Mucosa of gallbladder (tissue), 1 donor: ENCODE measurements at regions not wholly inside any gene's neighbourhood (a gene's known extent, or its start where the extent isn't known, plus 50 kb on each side); places are given as distances from the start of the nearest gene placed in this dataset.
"Not testable (repeated sequence)": the region's sequence is repeated elsewhere in the genome, so short reads cannot be mapped to it uniquely, and the experiment has no call there.

Experiments used
- DNase-seq: peaks from one replicate; pipeline ENCODE4 v3.0.0-alpha.2; 2020; ENCODE audit warnings: low spot score
- donor health status: DM: no; HTN: no; CAD: no.

- DNase-seq, result no peak
Observed at GRCh38 chr2:34724107-34724506, 1125.0 kb upstream of the FAM98A start.

- DNase-seq, result no peak
Observed at GRCh38 chr2:34723683-34724082, 1124.6 kb upstream of the FAM98A start.

DNA sequence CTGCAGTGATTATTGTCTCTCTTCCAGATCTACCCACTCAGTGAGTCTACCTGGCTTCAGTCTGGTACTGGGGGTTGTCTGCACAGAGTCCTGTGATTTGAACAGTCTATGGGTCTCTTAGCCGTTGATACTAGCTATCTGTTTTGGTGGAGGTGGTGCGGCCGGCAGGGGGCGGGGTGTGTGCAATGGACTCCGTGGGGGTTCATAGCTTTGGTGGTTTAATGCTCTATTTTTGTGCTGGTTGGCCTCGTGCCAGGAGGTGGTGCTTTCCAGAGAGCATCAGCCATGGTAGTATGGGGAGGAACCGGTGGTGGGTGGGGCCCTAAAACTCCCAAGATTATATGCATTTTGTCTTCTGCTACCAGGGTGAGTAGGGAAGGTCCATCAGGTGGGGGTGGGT is 1120.1 kb upstream of the FAM98A start:
- DNase-seq, result no peak

DNA sequence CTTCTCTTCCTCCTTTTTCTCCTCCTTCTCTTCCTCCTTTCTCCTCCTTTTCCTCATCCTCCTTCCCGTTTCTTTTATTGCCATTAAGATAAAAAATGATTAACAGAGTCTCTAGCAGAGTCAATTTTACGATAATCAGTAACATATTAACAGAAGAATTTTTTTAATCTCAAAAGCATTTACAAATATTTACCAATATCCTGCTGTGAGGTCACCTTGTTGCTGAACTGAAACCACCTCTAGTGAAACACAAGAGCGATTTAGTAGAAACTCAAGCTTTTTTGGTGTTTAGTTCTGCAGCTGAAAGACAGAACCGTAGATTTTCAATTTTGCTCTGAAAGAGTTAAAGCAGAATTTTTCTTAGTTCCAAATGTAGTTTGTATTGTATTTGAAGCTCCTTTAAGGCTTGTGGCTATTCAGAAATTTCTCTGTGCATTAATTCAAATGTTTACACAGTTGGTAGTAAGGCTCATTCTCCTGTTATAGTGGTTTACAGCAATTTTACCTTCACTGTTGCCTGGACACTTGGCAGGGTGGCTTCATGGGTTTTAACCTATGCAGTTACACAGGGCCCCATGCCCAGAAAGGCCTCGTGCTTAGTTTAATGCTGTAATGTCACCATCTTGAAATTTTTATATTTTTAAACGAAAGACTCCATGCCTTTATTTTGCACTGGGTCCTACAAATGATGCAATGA is 1106.6 kb upstream of the FAM98A start:
- DNase-seq, result no peak

GRCh38 chr2:34703292-34703691 is 1104.2 kb upstream of the FAM98A start:
- DNase-seq, result no peak

DNA sequence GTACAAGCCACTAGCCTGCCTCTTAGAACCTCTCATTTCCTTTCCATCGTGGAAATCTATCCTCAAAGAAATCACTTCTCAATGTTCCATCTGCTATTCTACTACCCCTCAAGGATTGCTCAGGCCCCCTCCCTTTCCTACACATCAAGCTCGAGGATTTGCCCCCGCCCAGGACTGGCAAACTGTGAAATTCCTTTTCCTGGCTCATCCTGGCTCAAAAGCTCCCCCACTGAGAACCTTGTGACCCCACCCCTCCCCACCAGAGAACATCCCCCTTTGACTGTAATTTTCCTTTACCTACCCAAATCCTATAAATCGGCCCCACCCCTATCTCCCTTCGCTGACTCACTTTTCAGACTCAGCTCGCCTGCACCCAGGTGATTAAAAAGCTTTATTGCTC is 1103.3 kb upstream of the FAM98A start:
- DNase-seq, result not testable (repeated sequence)

- not testable (repeated sequence) for DNase-seq
Observed at GRCh38 chr2:34677591-34677990, 1078.5 kb upstream of the FAM98A start.

DNA sequence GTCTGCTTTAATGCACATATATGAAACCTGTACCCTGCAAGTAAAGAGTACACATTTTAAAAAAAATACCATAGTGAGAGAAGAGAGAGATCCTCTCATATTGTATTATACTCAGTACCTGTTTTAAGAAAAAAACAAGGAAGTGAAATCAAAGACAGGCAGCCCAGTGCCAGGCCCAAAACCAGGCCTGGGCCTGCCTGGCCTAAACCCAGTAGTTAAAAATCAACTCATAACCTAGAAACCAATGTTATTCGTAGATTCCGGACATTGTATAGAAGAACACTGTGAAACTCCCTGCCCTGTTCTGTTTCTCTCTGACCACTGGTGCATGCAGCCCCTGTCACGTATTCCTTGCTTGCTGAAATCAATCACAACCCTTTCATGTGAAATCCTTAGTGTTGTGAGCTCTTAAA is 1078.0 kb upstream of the FAM98A start:
- peak; percentile 17 for DNase-seq

DNA sequence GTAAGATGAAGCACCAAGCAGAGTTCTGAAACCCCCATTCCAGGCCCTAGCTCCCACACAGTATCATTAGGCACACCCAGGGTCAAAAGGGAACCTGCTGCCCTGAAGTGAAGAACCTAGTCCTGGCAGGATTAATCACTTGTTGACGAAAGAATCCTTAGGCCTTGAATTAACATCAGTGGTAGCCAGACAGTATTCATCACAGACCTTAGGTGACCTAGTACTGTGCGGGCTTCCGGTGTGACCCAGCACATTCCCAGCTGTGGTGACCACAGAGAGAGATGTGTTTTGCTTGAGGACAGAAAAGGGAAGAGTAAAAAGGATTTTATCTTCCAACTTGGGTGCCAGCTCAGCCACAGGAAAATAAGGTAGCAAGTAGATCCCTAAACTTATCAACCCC is 1071.4 kb upstream of the FAM98A start:
- DNase-seq, result no peak

DNA sequence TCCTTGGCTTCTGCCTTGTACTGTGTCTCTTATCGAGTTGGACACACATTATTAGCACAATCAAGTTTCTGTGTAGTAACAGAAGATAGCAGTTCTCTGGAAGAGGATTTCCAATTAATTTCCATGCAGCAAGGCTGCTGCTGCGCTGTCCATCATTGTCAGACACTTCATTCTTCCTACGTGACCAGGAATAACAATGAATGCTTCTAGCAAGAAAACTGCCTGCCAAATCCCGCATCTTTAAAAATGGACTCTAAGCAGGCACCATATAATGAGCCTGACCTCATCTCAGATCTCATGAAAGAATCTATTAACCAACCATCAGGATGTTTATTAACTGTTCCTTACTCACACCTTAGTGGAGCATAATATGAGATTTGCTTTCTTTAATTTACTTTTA is 1067.7 kb upstream of the FAM98A start:
- no peak for DNase-seq

GRCh38 chr2:34664266-34664665 is 1065.2 kb upstream of the FAM98A start:
- no peak for DNase-seq

GRCh38 chr2:34663314-34663713 is 1064.2 kb upstream of the FAM98A start:
- DNase-seq, result no peak

DNA sequence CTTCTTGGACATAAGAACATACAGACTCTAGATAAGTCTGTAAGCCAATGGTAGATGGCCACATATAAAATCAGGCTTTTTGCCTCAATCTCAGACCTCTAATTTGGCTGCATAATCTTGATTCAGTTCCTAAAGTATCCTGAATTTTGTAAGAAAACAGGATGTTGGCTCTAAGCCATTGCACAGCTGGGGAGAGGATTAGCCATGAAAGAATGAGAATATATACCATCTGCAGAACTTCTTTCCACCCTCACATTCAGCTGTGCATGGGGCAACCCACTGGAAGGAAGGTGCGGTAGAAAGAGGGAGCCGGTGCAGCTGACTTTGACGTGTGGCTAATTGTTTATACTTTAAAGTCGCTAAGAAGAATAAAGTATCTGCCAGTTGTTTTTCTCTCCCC is 1061.6 kb upstream of the FAM98A start:
- no peak for DNase-seq

DNA sequence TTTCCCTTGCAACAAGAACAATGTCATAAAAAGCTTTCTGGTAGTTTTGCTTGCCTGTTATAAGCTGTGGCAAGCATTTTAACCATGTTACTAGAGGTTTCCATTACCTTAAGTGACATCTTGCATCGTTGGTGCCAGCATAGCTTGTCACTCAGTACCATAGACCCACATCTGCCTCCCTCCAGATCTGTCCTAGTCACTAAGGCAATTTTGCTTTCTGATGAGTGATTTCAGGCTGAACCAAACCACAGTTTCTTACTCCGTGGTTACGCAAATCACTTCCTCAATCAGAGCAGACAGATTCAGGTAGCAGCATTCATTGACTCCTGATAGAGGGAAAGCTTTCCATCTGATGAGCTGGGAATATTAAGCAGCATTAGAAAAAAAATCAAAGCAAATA is 1057.5 kb upstream of the FAM98A start:
- DNase-seq, result no peak

GRCh38 chr2:34652636-34653035 is 1053.5 kb upstream of the FAM98A start:
- DNase-seq, result no peak

DNA sequence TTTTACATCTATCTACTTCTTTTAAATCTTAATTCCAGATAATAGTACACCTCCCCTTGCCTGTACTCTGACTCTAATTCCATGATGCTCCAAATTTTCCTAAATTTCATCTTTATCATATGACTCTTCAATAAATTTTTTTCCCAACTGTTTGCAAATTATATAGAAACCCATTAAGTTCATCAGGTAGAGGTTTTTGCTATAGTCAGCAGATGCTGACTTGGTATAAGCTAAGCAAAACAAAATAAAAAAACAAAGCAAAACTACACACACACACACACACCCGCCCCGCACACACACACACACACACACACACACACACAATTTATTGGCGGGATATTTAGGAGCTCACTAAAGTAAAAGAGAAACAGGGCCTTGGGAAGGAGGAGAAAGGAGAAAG is 1047.8 kb upstream of the FAM98A start:
- no peak for DNase-seq

DNA sequence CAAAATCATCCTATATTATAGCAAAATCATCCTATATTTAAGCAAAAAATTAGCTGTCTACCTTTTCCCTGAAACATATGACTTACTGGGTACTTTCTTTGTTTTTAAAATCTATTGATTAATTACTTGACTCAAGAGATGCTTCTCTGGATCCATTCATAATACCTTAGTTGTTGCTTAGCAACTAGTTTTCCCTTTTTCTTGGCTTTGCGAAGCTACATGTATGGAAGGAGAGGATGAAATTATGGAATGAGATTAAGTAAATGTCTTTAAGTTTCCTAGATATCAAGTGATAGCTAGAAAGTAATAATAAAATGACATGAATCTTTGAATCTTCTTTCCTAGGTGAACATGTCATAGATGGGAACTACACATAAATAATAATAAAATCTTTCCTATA is 1033.2 kb upstream of the FAM98A start:
- no peak for DNase-seq

DNA sequence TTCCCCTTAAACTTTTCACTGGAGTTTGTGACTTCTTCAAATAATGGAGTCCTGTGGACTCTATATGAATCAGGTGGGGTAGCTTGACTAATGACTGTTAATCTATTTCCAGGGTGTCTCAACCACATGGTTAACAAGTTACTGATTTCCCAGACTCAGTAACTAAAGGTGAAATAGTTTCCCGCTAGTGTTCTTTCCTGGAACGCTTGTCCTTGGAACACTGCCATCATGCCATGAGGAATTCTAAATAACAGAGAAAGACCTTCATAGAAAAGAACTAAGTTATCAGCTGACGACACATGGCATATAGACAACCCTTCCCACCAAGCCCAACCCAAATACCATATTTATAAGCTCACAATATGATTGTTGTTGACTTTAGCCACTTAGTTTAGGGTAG is 1027.9 kb upstream of the FAM98A start:
- peak; percentile 81 for DNase-seq

- DNase-seq, result no peak
Observed at GRCh38 chr2:34604164-34604563, 1005.1 kb upstream of the FAM98A start.

GRCh38 chr2:34602262-34602661 is 1003.2 kb upstream of the FAM98A start:
- no peak for DNase-seq

- no peak for DNase-seq
Observed at GRCh38 chr2:34601561-34601960, 1002.5 kb upstream of the FAM98A start.

DNA sequence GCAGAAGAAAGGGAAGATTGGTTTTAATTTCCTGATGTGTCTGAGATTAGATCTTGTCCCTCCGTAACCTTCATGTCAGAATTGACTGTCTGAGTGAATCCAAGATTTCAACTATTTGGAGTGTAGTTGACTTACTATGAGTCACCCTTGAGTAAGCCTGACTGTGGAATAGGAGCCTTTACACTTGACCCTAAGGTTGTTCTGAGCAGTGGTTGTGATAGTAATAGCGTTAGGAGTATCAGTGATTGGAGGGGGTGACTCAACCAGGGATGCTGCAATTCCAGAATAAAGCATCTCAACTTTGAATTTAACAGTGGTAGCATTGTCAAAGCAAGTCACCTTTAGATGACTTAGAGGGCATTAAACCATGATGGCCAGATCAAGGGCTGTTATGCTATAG is 979.5 kb upstream of the FAM98A start:
- DNase-seq, result no peak

GRCh38 chr2:34570266-34570872 is 971.3 kb upstream of the FAM98A start:
- DNase-seq, result no peak

DNA sequence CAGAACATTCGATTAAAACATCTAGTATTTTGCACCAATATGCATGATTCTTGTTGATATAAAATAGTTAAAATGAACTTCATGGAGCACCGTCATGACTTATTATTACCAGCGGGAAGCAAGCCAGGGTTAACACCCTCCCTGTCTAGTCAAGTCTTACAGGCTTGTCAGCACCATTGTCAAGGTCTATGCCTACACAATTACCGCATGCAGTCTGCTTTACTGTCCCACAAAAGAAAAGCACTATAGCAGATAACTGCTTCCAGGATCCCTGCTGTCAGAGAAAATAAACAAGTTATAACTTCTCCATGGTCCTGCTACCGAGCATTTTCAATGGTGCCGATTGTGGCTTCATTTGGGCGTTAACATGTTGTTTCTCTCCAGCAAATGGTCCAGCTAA is 968.0 kb upstream of the FAM98A start:
- DNase-seq, result no peak
